WTC11 (cell line): ENCODE measurements at regions not wholly inside any gene's neighbourhood (a gene's known extent, or its start where the extent isn't known, plus 50 kb on each side); places are given as distances from the start of the nearest gene placed in this dataset.

ENCODE experiments used
- ATAC-seq: fragments of 200-7000 bp; cut with Tn5 transposase; 2 replicates; pipeline ENCODE4 v1.10.0; 2021; ENCODE audit warnings: mild to moderate bottlenecking, moderate library complexity
- CTCF ChIA-PET: fragments of 300-600 bp; sonication (Branson Sonifier 250); formaldehyde crosslinking; loops from one replicate; lab custom pipeline; 2021; ENCODE audit warnings: antibody characterized with exemption; lab: Charles Lee
- POLR2A ChIA-PET: fragments of 350-600 bp; sonication (Branson Sonifier 250); formaldehyde crosslinking; loops from one replicate; lab custom pipeline; 2021; ENCODE audit warnings: antibody characterized with exemption; lab: Charles Lee
- DNase-seq: peaks from one replicate; pipeline ENCODE4 v3.0.0; 2021; ENCODE audit warnings: low spot score
- H3K27ac Mint-ChIP-seq: 2 replicates; pipeline ENCODE4 v1.8.0; 2021; ENCODE audit warnings: mixed read lengths
- H3K27me3 Mint-ChIP-seq: 2 replicates; pipeline ENCODE4 v1.8.0; 2021; ENCODE audit warnings: low read depth, mild to moderate bottlenecking, moderate library complexity, mixed read lengths
- H3K36me3 Mint-ChIP-seq: 2 replicates; pipeline ENCODE4 v1.8.0; 2021; ENCODE audit warnings: mixed read lengths
- H3K4me1 Mint-ChIP-seq: 2 replicates; pipeline ENCODE4 v1.8.0; 2022; ENCODE audit warnings: mixed read lengths
- H3K4me3 Mint-ChIP-seq: 2 replicates; pipeline ENCODE4 v1.8.0; 2021; ENCODE audit warnings: mild to moderate bottlenecking, moderate library complexity, mixed read lengths
- H3K9me3 Mint-ChIP-seq: 2 replicates; pipeline ENCODE4 v1.8.0; 2021; ENCODE audit warnings: mixed read lengths
- CBFB ChIP-seq: sonication (generic); formaldehyde crosslinking; IDR thresholded peaks from 2 replicates; pipeline ENCODE4 v1.8.1; 2022; ENCODE audit warnings: mild to moderate bottlenecking, low read depth, missing genetic modification reagents
- FOXJ3 ChIP-seq: sonication (generic); formaldehyde crosslinking; IDR thresholded peaks from 2 replicates; pipeline ENCODE4 v1.9.0; 2021; ENCODE audit warnings: missing genetic modification reagents, mild to moderate bottlenecking, borderline replicate concordance
- IRF2 ChIP-seq: sonication (generic); formaldehyde crosslinking; IDR thresholded peaks from 2 replicates; pipeline ENCODE4 v1.8.0; 2022; ENCODE audit warnings: low read depth, missing genetic modification reagents, borderline replicate concordance
- MXD4 ChIP-seq: fragments of 250-450 bp; sonication (Bioruptor Pico); IDR thresholded peaks from 2 replicates; pipeline ENCODE4 v1.8.0; 2021; ENCODE audit warnings: mild to moderate bottlenecking, moderate library complexity, borderline replicate concordance
- NFE2L1 ChIP-seq: sonication (generic); formaldehyde crosslinking; IDR thresholded peaks from 2 replicates; pipeline ENCODE4 v1.8.1; 2023; ENCODE audit warnings: missing genetic modification reagents
- OVOL2 ChIP-seq: fragments of 250-450 bp; sonication (Bioruptor Pico); IDR thresholded peaks from 2 replicates; pipeline ENCODE4 v1.9.0; 2021; ENCODE audit warnings: mild to moderate bottlenecking, borderline replicate concordance
- PRRX2 ChIP-seq: fragments of 250-450 bp; sonication (Bioruptor Pico); IDR thresholded peaks from 2 replicates; pipeline ENCODE4 v1.8.0; 2021; ENCODE audit warnings: mild to moderate bottlenecking
- RELA ChIP-seq: sonication (generic); formaldehyde crosslinking; IDR thresholded peaks from 2 replicates; pipeline ENCODE4 v1.8.1; 2022; ENCODE audit warnings: missing genetic modification reagents, mild to moderate bottlenecking, borderline replicate concordance
- TCF7 ChIP-seq: sonication (generic); formaldehyde crosslinking; IDR thresholded peaks from 2 replicates; pipeline ENCODE4 v1.8.0; 2022; ENCODE audit warnings: mild to moderate bottlenecking, low read depth, missing genetic modification reagents, moderate library complexity
- TEAD1 ChIP-seq: sonication (generic); formaldehyde crosslinking; IDR thresholded peaks from 2 replicates; pipeline ENCODE4 v1.8.0; 2022; ENCODE audit warnings: mild to moderate bottlenecking, missing genetic modification reagents
- TEAD4 ChIP-seq: sonication (generic); formaldehyde crosslinking; IDR thresholded peaks from 2 replicates; pipeline ENCODE4 v1.8.0; 2022; ENCODE audit warnings: mild to moderate bottlenecking, missing genetic modification reagents
- ZNF121 ChIP-seq: sonication (generic); formaldehyde crosslinking; IDR thresholded peaks from 2 replicates; pipeline ENCODE4 v1.8.0; 2023; ENCODE audit warnings: missing genetic modification reagents
- ZNF219 ChIP-seq: sonication (generic); formaldehyde crosslinking; IDR thresholded peaks from 2 replicates; pipeline ENCODE4 v1.8.0; 2023; ENCODE audit warnings: missing genetic modification reagents, mild to moderate bottlenecking, borderline replicate concordance
- ZNF396 ChIP-seq: fragments of 250-450 bp; sonication (Bioruptor Pico); IDR thresholded peaks from 2 replicates; pipeline ENCODE4 v1.8.0; 2021; ENCODE audit warnings: mild to moderate bottlenecking, moderate library complexity, borderline replicate concordance
- TF ChIP-seq, protein P1 (sequence below): fragments of 250-450 bp; sonication (Bioruptor Pico); conservative IDR thresholded peaks from 2 replicates; pipeline ENCODE4 v1.9.0; 2021; ENCODE audit warnings: mild to moderate bottlenecking
- TF ChIP-seq, protein P2 (sequence below): sonication (generic); formaldehyde crosslinking; conservative IDR thresholded peaks from 2 replicates; pipeline ENCODE4 v1.8.1; 2023; ENCODE audit warnings: mild to moderate bottlenecking, low read depth, missing genetic modification reagents, moderate library complexity
- TF ChIP-seq, protein P3 (sequence below): sonication (generic); formaldehyde crosslinking; IDR thresholded peaks from 2 replicates; pipeline ENCODE4 v1.8.0; 2022; ENCODE audit warnings: mild to moderate bottlenecking, missing genetic modification reagents
- TF ChIP-seq, protein P4 (sequence below): sonication (generic); formaldehyde crosslinking; IDR thresholded peaks from 2 replicates; pipeline ENCODE4 v1.8.1; 2023; ENCODE audit warnings: mild to moderate bottlenecking, missing genetic modification reagents
- TF ChIP-seq, protein P5 (sequence below): sonication (generic); formaldehyde crosslinking; IDR thresholded peaks from 2 replicates; pipeline ENCODE4 v1.8.1; 2022; ENCODE audit warnings: mild to moderate bottlenecking, moderate library complexity, missing genetic modification reagents

DNA sequence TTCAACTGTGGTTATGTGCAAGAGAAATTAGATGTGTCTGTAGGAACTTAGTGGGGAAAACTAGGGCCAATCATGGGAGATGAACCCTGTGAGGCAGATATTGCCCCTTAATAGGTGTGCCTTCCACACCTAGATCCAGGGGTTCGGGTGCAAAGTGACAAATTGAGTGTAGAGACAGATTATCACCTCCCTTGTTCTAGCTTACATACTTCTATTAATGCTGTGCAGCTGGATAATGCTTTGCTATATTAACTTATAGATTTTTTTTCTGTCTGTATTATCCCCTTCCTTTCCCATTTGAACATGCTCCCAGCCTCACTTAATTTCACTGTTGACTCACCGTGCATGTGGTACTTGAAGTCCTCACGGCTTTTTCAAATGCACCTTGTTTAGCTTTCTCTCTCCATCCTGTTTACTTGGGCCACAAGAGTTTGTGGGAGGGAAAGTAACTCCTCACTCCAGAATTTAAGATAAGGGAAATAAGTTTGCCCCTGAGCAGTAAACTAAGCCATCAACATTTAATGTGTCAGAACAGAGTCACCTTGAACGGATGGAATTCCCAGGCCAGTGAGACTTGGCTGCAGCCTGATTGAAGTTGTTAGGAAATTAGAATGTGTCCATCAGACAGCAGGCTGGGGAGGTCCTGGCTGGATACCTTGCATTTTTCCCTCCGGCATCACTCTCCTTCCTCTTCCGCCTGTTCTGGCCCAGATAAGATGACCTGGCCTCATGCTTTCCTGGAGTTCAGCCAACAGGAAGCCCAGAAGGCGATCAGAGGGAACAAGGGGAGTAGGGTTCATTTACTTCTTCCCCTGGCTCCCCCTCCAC lies 478.4 kb downstream of the BCOR start (continued):
- TF ChIP-seq OVOL2 (CRISPR knock-in tag) (no peak), ZNF219 (CRISPR knock-in tag) (no peak), CBFB (no peak)

DNA sequence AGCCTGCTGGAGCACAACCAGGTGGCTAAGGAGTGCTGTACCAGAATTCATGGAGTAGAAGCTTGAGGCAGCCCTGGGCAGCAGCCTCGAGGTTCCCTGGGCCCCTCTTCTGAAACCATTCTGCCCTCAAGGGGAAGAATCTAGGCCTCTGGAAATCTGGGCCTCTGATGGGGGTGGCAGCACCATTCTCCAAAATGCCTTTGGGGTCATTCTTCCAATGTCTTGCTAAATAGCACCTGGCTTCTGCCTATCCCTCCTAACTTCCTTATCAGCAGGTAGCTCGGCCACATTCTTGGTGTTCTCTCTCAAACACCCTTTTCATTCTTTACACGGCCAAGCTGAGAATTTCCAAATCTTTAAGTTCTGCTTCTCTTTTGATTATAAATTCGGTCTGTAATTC lies 473.6 kb downstream of the BCOR start:
- ATAC-seq (no peak), DNase-seq (no peak)
- ChIA-PET POLR2A (no interaction called here), CTCF (interaction anchor here (0.6 kb wide), 1 partner anchor 147 kb away, joined by 3 read pairs; no protein-coding TSS in a partner anchor)
- H3K27me3 Mint-ChIP-seq: no peaks in the 10 kb centered on the region; the same call in 1 of the 2 replicates
- peaks cover 20% of the 10 kb centered on the region for H3K9me3 Mint-ChIP-seq
- H3K4me1 Mint-ChIP-seq: peaks cover 6% of the 10 kb centered on the region; the same call in 1 of the 2 replicates
- no peak overlapping the region for H3K27ac Mint-ChIP-seq
- H3K4me3 Mint-ChIP-seq: no peak overlapping the region
- TF ChIP-seq IRF2 (CRISPR knock-in tag) (no peak), PRRX2 (no peak), TEAD4 (CRISPR knock-in tag) (no peak), MXD4 (CRISPR knock-in tag) (no peak), TEAD1 (CRISPR knock-in tag) (no peak), NFE2L1 (CRISPR knock-in tag) (no peak), RELA (no peak), CBFB (no peak), ZNF219 (CRISPR knock-in tag) (no peak), TCF7 (CRISPR knock-in tag) (no peak), FOXJ3 (no peak), ZNF396 (CRISPR knock-in tag) (no peak), ZNF121 (CRISPR knock-in tag) (no peak)
- TF ChIP-seq, protein P1, sequence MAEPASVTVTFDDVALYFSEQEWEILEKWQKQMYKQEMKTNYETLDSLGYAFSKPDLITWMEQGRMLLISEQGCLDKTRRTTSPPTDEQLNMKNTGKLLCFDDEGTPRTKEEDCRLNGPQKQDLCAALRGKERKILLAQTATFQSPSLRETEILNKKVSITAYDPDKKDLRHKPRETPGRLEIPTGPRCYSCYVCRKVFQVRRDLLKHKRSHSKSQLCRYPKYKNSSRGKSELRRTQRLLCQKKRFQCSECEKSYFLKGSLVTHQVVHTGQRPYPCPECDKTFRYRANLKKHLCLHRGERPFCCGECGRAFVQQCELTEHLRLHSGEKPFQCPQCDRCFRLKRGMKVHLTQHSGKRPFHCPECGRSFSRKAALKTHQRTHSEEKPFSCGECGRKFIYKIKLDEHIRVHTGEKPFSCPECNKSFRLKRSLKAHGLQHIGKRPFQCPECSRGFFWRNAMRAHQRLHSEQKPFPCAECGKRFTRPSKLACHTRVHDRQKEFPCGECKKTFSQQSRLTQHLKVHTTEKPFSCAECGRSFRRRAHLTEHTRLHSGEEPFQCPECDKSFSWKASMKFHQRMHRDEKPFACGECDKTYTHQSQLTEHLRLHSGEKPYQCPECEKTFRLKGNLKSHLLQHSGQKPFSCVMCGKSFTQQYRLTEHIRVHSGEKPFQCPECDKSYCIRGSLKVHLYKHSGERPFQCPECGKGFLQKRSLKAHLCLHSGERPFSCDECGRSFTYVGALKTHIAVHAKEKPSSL (CRISPR knock-in tag): no peak
- TF ChIP-seq, protein P2, sequence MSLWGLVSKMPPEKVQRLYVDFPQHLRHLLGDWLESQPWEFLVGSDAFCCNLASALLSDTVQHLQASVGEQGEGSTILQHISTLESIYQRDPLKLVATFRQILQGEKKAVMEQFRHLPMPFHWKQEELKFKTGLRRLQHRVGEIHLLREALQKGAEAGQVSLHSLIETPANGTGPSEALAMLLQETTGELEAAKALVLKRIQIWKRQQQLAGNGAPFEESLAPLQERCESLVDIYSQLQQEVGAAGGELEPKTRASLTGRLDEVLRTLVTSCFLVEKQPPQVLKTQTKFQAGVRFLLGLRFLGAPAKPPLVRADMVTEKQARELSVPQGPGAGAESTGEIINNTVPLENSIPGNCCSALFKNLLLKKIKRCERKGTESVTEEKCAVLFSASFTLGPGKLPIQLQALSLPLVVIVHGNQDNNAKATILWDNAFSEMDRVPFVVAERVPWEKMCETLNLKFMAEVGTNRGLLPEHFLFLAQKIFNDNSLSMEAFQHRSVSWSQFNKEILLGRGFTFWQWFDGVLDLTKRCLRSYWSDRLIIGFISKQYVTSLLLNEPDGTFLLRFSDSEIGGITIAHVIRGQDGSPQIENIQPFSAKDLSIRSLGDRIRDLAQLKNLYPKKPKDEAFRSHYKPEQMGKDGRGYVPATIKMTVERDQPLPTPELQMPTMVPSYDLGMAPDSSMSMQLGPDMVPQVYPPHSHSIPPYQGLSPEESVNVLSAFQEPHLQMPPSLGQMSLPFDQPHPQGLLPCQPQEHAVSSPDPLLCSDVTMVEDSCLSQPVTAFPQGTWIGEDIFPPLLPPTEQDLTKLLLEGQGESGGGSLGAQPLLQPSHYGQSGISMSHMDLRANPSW: no peak
- TF ChIP-seq, protein P3, sequence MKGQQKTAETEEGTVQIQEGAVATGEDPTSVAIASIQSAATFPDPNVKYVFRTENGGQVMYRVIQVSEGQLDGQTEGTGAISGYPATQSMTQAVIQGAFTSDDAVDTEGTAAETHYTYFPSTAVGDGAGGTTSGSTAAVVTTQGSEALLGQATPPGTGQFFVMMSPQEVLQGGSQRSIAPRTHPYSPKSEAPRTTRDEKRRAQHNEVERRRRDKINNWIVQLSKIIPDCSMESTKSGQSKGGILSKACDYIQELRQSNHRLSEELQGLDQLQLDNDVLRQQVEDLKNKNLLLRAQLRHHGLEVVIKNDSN (CRISPR knock-in tag): no peak
- TF ChIP-seq, protein P4, sequence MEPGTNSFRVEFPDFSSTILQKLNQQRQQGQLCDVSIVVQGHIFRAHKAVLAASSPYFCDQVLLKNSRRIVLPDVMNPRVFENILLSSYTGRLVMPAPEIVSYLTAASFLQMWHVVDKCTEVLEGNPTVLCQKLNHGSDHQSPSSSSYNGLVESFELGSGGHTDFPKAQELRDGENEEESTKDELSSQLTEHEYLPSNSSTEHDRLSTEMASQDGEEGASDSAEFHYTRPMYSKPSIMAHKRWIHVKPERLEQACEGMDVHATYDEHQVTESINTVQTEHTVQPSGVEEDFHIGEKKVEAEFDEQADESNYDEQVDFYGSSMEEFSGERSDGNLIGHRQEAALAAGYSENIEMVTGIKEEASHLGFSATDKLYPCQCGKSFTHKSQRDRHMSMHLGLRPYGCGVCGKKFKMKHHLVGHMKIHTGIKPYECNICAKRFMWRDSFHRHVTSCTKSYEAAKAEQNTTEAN (CRISPR knock-in tag): no peak
- TF ChIP-seq, protein P5, sequence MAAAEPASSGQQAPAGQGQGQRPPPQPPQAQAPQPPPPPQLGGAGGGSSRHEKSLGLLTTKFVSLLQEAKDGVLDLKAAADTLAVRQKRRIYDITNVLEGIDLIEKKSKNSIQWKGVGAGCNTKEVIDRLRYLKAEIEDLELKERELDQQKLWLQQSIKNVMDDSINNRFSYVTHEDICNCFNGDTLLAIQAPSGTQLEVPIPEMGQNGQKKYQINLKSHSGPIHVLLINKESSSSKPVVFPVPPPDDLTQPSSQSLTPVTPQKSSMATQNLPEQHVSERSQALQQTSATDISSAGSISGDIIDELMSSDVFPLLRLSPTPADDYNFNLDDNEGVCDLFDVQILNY (CRISPR knock-in tag): no peak
- H3K36me3 Mint-ChIP-seq: peaks cover 17% of the 10 kb centered on the region
